Body of pancreas (tissue), 4 donors: ENCODE measurements at regions not wholly inside any gene's neighbourhood (a gene's known extent, or its start where the extent isn't known, plus 50 kb on each side); places are given as distances from the start of the nearest gene placed in this dataset.

Experiments
- POLR2A ChIP-seq, 3 donors: fragments of 450-650 bp; IDR thresholded peaks; one replicate each; pipeline ENCODE4 v1.6.1; 2016; ENCODE audit warnings: antibody characterized with exemption in 3 of 3, mild to moderate bottlenecking in 2 of 3
- TF ChIP-seq, protein P1 (sequence below), 7 experiments: fragments of 450-650 bp in 4 of 7; fragments of 200-600 bp in 3 of 7; sonication (generic) in 3 of 7; IDR thresholded peaks; one replicate each; pipeline ENCODE4 v1.5.1; 2016 to 2019; ENCODE audit warnings: antibody characterized with exemption in 7 of 7

DNA sequence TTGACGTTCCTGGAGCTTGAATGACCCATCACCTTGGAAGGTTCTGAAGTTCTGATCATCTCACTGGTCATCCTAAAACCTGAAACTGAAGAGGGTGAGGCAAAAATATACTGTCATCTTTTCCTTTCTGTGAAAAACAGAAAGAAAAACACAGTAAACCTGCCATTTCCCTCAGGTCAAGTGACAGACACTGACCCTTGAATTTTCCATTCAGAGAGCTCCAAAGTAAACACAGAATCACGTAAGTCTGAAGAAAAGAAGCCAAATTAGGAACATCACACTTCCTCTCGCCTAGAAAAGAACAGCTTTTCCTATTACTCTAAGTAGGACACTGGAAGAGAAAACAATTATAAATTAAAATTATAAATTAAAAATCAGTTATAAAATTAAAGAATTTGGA lies 78.7 kb upstream of the TGFBR2 start:
- TF ChIP-seq, protein P1, sequence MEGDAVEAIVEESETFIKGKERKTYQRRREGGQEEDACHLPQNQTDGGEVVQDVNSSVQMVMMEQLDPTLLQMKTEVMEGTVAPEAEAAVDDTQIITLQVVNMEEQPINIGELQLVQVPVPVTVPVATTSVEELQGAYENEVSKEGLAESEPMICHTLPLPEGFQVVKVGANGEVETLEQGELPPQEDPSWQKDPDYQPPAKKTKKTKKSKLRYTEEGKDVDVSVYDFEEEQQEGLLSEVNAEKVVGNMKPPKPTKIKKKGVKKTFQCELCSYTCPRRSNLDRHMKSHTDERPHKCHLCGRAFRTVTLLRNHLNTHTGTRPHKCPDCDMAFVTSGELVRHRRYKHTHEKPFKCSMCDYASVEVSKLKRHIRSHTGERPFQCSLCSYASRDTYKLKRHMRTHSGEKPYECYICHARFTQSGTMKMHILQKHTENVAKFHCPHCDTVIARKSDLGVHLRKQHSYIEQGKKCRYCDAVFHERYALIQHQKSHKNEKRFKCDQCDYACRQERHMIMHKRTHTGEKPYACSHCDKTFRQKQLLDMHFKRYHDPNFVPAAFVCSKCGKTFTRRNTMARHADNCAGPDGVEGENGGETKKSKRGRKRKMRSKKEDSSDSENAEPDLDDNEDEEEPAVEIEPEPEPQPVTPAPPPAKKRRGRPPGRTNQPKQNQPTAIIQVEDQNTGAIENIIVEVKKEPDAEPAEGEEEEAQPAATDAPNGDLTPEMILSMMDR (IDR thresholded peaks at IDR 0.05): no peak
- no peak for TF ChIP-seq POLR2A (IDR thresholded peaks at IDR 0.05)
